SK-N-MC (cell line): ENCODE measurements at regions not wholly inside any gene's neighbourhood (a gene's known extent, or its start where the extent isn't known, plus 50 kb on each side); places are given as distances from the start of the nearest gene placed in this dataset.

Experiments
- EZH2 ChIP-seq: fragments of 200-600 bp; sonication (generic); IDR thresholded peaks from one replicate; pipeline ENCODE4 v1.6.1; 2017; ENCODE audit warnings: antibody characterized with exemption
- FOXP2 ChIP-seq: optimal IDR thresholded peaks from 2 replicates; pipeline ENCODE3; 2011; ENCODE audit warnings: mild to moderate bottlenecking, moderate library complexity; ENCODE audit not compliant: insufficient read depth; ENCODE audit errors: extremely low read length, control extremely low read depth
- POLR2AphosphoS5 ChIP-seq: IDR thresholded peaks from 2 replicates; pipeline ENCODE4 v1.6.1; 2012; ENCODE audit warnings: mild to moderate bottlenecking, low read depth, low read length, borderline replicate concordance

DNA sequence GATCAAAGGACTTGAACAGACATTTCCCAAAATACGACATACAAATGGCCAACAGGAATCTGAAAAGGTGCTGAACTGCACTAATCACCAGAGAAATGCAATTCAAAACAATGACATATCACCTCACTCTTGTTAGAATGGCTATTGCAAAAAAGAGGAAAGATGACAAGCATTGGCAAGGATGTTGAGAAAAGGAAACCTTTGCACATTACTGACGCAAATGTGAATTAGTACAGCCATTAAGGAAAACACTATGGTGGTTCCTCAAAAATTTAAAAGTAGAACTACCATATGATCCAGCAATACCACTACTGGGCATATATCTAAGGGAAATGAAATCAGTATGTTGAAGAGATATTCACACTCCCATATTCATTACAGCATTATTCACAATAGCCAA is 57.7 kb upstream of the ASPRV1 start:
- TF ChIP-seq POLR2AphosphoS5 (no peak), EZH2 (no peak), FOXP2 (no peak)
